ENCODE measurements at regions not wholly inside any gene's neighbourhood (a gene's known extent, or its start where the extent isn't known, plus 50 kb on each side); places are given as distances from the start of the nearest gene placed in this dataset.

GRCh38 chr2:180187611-180188010, 180.5 kb upstream of the CWC22 start:
- no peaks in the 10 kb centered on the region for H3K79me2 ChIP-seq (ENCODE audit: low read length)
- H3K36me3 ChIP-seq (replicated peaks; ENCODE audit: insufficient read depth, low read length): no peaks in the 10 kb centered on the region
- no peak overlapping the region for H3K4me3 ChIP-seq (ENCODE audit: low read length)
- no peak for DNase-seq
- H3K4me2 ChIP-seq (ENCODE audit: low read depth, low read length): no peak overlapping the region
- H4K20me1 ChIP-seq (ENCODE audit: insufficient read depth, low read length): no peaks in the 10 kb centered on the region
- TF ChIP-seq EZH2phosphoT487 (IDR thresholded peaks at IDR 0.05; ENCODE audit: low read length) (no peak), EZH2 (optimal IDR thresholded peaks at IDR 0.05; ENCODE audit: low read depth, low read length) (no peak), CTCF (IDR thresholded peaks at IDR 0.05; ENCODE audit: low read length) (no peak)
- H3K9ac ChIP-seq (ENCODE audit: low read length): no peak overlapping the region
- no peaks in the 10 kb centered on the region; the same call in 1 of the 2 replicates for H3K9me2 ChIP-seq (replicated peaks; ENCODE audit: insufficient read depth, low read length)
- no peaks in the 10 kb centered on the region for H3K9me3 ChIP-seq (replicated peaks; ENCODE audit: insufficient read depth, low read length)
- H3F3A ChIP-seq (ENCODE audit: insufficient read depth, low read length): no peaks in the 10 kb centered on the region
- H3K27me3 ChIP-seq (replicated peaks; ENCODE audit: insufficient read depth, low read length): no peaks in the 10 kb centered on the region
- H3K27ac ChIP-seq (ENCODE audit: low read length): no peak overlapping the region
- no peaks in the 10 kb centered on the region for H3K4me1 ChIP-seq (ENCODE audit: low read length)
- no peak overlapping the region for H2AFZ ChIP-seq (ENCODE audit: low read length)

GRCh38 chr2:180184506-180184905, 177.4 kb upstream of the CWC22 start:
- no peak overlapping the region for H3K4me2 ChIP-seq (ENCODE audit: low read depth, low read length)
- H3K9me3 ChIP-seq (replicated peaks; ENCODE audit: insufficient read depth, low read length): no peaks in the 10 kb centered on the region
- no peaks in the 10 kb centered on the region for H4K20me1 ChIP-seq (ENCODE audit: insufficient read depth, low read length)
- no peaks in the 10 kb centered on the region for H3K4me1 ChIP-seq (ENCODE audit: low read length)
- H3K9me2 ChIP-seq (replicated peaks; ENCODE audit: insufficient read depth, low read length): no peaks in the 10 kb centered on the region; the same call in 1 of the 2 replicates
- no peak overlapping the region for H3K4me3 ChIP-seq (ENCODE audit: low read length)
- H3K9ac ChIP-seq (ENCODE audit: low read length): no peak overlapping the region
- H3K36me3 ChIP-seq (replicated peaks; ENCODE audit: insufficient read depth, low read length): no peaks in the 10 kb centered on the region
- no peaks in the 10 kb centered on the region for H3K79me2 ChIP-seq (ENCODE audit: low read length)
- no peak overlapping the region for H3K27ac ChIP-seq (ENCODE audit: low read length)
- H3K27me3 ChIP-seq (replicated peaks; ENCODE audit: insufficient read depth, low read length): no peaks in the 10 kb centered on the region
- DNase-seq: no peak
- TF ChIP-seq CTCF (IDR thresholded peaks at IDR 0.05; ENCODE audit: low read length): no peak
- no peaks in the 10 kb centered on the region for H3F3A ChIP-seq (ENCODE audit: insufficient read depth, low read length)
- H2AFZ ChIP-seq (ENCODE audit: low read length): no peak overlapping the region

GRCh38 chr2:180180511-180180910, 173.4 kb upstream of the CWC22 start:
- H3K36me3 ChIP-seq (replicated peaks; ENCODE audit: insufficient read depth, low read length): no peaks in the 10 kb centered on the region
- DNase-seq: no peak
- no peaks in the 10 kb centered on the region for H3K27me3 ChIP-seq (replicated peaks; ENCODE audit: insufficient read depth, low read length)
- H3K9ac ChIP-seq (ENCODE audit: low read length): no peak overlapping the region
- H4K20me1 ChIP-seq (ENCODE audit: insufficient read depth, low read length): no peaks in the 10 kb centered on the region
- TF ChIP-seq EZH2 (optimal IDR thresholded peaks at IDR 0.05; ENCODE audit: low read depth, low read length) (no peak), EZH2phosphoT487 (IDR thresholded peaks at IDR 0.05; ENCODE audit: low read length) (no peak), CTCF (IDR thresholded peaks at IDR 0.05; ENCODE audit: low read length) (no peak)
- H3K4me3 ChIP-seq (ENCODE audit: low read length): no peak overlapping the region
- no peaks in the 10 kb centered on the region; the same call in 1 of the 2 replicates for H3K9me2 ChIP-seq (replicated peaks; ENCODE audit: insufficient read depth, low read length)
- no peaks in the 10 kb centered on the region for H3F3A ChIP-seq (ENCODE audit: insufficient read depth, low read length)
- H3K79me2 ChIP-seq (ENCODE audit: low read length): no peaks in the 10 kb centered on the region
- H3K4me2 ChIP-seq (ENCODE audit: low read depth, low read length): no peak overlapping the region
- H2AFZ ChIP-seq (ENCODE audit: low read length): no peak overlapping the region
- H3K4me1 ChIP-seq (ENCODE audit: low read length): no peaks in the 10 kb centered on the region
- H3K9me3 ChIP-seq (replicated peaks; ENCODE audit: insufficient read depth, low read length): no peaks in the 10 kb centered on the region
- no peak overlapping the region for H3K27ac ChIP-seq (ENCODE audit: low read length)
